HCT116 (cell line): ENCODE measurements at regions not wholly inside any gene's neighbourhood (a gene's known extent, or its start where the extent isn't known, plus 50 kb on each side); places are given as distances from the start of the nearest gene placed in this dataset.

Source experiments
- EZH2 ChIP-seq: fragments of 200-600 bp; sonication (generic); IDR thresholded peaks from 2 replicates; pipeline ENCODE4 v1.6.1; 2017; ENCODE audit warnings: antibody characterized with exemption, mixed run types
- EZH2phosphoT487 ChIP-seq: fragments of 200-600 bp; IDR thresholded peaks from 2 replicates; pipeline ENCODE4 v1.6.1; 2018; ENCODE audit warnings: antibody characterized with exemption, borderline replicate concordance
- POLR2A ChIP-seq: IDR thresholded peaks from 2 replicates; pipeline ENCODE4 v1.7.0; 2011; ENCODE audit warnings: borderline replicate concordance; ENCODE audit not compliant: insufficient read depth, insufficient read length; ENCODE audit errors: extremely low read depth
- POLR2AphosphoS5 ChIP-seq: IDR thresholded peaks from 2 replicates; pipeline ENCODE4 v1.6.1; 2011; ENCODE audit warnings: mild to moderate bottlenecking, low read depth, low read length, moderate library complexity
- TF ChIP-seq, protein P1 (sequence below), 3 experiments: fragments of 200-600 bp in 1 of 3; sonication (generic) in 1 of 3; IDR thresholded peaks in 2 of 3; conservative IDR thresholded peaks in 1 of 3; 2 replicates each; pipeline ENCODE4 v1.5.1; 2012 to 2017; ENCODE audit warnings: low read depth in 2 of 3, low read length in 2 of 3, antibody characterized with exemption in 1 of 3, borderline replicate concordance in 1 of 3, control low read depth in 1 of 3, mild to moderate bottlenecking in 1 of 3, mixed read lengths in 1 of 3, mixed run types in 1 of 3, moderate library complexity in 1 of 3; ENCODE audit not compliant: insufficient read depth in 1 of 3
- TF ChIP-seq, protein P2 (sequence below): IDR thresholded peaks from 2 replicates; pipeline ENCODE4 v1.6.1; 2012; ENCODE audit warnings: low read depth

DNA sequence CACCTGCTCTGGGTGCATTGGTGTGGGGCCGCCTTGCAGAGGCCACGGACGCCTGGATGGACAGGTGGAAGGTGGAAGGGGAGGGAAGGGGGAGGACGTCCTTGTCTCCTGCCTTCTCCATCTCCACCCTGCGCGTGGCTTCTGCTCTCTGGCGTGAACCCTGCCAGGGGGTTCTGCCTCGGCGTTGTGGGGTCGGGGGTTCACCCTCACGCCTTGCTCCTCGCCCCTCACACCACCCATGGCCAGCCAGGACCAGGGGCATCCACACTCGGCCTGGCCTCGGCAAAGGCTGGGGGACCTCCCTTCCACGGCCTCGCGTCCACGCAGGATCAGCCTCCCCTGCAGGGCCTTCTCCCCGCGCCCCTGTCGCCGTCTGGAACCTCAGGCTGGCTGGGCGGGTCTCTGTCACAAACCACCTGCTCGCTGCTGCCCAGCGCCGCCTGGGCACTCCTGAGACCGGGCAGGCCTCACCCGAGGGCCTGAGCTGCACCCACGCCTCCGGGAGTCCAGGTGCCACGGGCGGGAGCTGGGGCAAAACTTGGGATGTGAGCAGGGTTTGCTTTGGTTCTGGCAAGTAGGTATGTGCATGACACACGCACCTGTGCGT lies 655.9 kb downstream of the GALR1 start:
- TF ChIP-seq POLR2A (no peak), EZH2phosphoT487 (no peak), EZH2 (no peak), POLR2AphosphoS5 (no peak)
- TF ChIP-seq, protein P1, sequence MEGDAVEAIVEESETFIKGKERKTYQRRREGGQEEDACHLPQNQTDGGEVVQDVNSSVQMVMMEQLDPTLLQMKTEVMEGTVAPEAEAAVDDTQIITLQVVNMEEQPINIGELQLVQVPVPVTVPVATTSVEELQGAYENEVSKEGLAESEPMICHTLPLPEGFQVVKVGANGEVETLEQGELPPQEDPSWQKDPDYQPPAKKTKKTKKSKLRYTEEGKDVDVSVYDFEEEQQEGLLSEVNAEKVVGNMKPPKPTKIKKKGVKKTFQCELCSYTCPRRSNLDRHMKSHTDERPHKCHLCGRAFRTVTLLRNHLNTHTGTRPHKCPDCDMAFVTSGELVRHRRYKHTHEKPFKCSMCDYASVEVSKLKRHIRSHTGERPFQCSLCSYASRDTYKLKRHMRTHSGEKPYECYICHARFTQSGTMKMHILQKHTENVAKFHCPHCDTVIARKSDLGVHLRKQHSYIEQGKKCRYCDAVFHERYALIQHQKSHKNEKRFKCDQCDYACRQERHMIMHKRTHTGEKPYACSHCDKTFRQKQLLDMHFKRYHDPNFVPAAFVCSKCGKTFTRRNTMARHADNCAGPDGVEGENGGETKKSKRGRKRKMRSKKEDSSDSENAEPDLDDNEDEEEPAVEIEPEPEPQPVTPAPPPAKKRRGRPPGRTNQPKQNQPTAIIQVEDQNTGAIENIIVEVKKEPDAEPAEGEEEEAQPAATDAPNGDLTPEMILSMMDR (IDR thresholded peaks at IDR 0.05 in 2 of 3, conservative IDR thresholded peaks at IDR 0.05 in 1 of 3; ENCODE audit: borderline replicate concordance in 1 of 3, insufficient read depth in 1 of 3, low read depth in 2 of 3, low read length in 2 of 3) = no peak
- TF ChIP-seq, protein P2, sequence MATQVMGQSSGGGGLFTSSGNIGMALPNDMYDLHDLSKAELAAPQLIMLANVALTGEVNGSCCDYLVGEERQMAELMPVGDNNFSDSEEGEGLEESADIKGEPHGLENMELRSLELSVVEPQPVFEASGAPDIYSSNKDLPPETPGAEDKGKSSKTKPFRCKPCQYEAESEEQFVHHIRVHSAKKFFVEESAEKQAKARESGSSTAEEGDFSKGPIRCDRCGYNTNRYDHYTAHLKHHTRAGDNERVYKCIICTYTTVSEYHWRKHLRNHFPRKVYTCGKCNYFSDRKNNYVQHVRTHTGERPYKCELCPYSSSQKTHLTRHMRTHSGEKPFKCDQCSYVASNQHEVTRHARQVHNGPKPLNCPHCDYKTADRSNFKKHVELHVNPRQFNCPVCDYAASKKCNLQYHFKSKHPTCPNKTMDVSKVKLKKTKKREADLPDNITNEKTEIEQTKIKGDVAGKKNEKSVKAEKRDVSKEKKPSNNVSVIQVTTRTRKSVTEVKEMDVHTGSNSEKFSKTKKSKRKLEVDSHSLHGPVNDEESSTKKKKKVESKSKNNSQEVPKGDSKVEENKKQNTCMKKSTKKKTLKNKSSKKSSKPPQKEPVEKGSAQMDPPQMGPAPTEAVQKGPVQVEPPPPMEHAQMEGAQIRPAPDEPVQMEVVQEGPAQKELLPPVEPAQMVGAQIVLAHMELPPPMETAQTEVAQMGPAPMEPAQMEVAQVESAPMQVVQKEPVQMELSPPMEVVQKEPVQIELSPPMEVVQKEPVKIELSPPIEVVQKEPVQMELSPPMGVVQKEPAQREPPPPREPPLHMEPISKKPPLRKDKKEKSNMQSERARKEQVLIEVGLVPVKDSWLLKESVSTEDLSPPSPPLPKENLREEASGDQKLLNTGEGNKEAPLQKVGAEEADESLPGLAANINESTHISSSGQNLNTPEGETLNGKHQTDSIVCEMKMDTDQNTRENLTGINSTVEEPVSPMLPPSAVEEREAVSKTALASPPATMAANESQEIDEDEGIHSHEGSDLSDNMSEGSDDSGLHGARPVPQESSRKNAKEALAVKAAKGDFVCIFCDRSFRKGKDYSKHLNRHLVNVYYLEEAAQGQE = no peak
